Osteocyte (in vitro differentiated cells): ENCODE measurements at regions not wholly inside any gene's neighbourhood (a gene's known extent, or its start where the extent isn't known, plus 50 kb on each side); places are given as distances from the start of the nearest gene placed in this dataset.

Source experiments
- DNase-seq: peaks from one replicate; pipeline ENCODE4 v3.0.0; 2021; ENCODE audit warnings: mixed read lengths; ENCODE audit not compliant: unreplicated experiment; ENCODE audit errors: extremely low spot score
- H3K27ac Mint-ChIP-seq: one replicate; pipeline ENCODE4 v1.8.0; 2021; ENCODE audit warnings: mild to moderate bottlenecking, mixed read lengths; ENCODE audit not compliant: unreplicated experiment
- H3K27me3 Mint-ChIP-seq: one replicate; pipeline ENCODE4 v1.8.0; 2021; ENCODE audit warnings: mixed read lengths; ENCODE audit not compliant: unreplicated experiment
- H3K36me3 Mint-ChIP-seq: one replicate; pipeline ENCODE4 v1.8.0; 2021; ENCODE audit warnings: mixed read lengths; ENCODE audit not compliant: unreplicated experiment
- H3K4me1 Mint-ChIP-seq: one replicate; pipeline ENCODE4 v1.8.0; 2021; ENCODE audit warnings: mixed read lengths; ENCODE audit not compliant: unreplicated experiment
- H3K4me3 Mint-ChIP-seq: one replicate; pipeline ENCODE4 v1.8.0; 2021; ENCODE audit warnings: mild to moderate bottlenecking, moderate library complexity, mixed read lengths; ENCODE audit not compliant: unreplicated experiment
- H3K9me3 Mint-ChIP-seq: one replicate; pipeline ENCODE4 v1.8.0; 2021; ENCODE audit warnings: mixed read lengths; ENCODE audit not compliant: unreplicated experiment
- CTCF ChIP-seq: fragments of 200-600 bp; sonication (generic); IDR thresholded peaks from 2 replicates; pipeline ENCODE4 v1.5.0; 2021; ENCODE audit warnings: antibody characterized with exemption, mild to moderate bottlenecking, moderate library complexity

- no peak overlapping the region for H3K27ac Mint-ChIP-seq
- no peaks in the 10 kb centered on the region for H3K36me3 Mint-ChIP-seq
- H3K27me3 Mint-ChIP-seq, result no peaks in the 10 kb centered on the region
- no peaks in the 10 kb centered on the region for H3K4me1 Mint-ChIP-seq
- H3K4me3 Mint-ChIP-seq, result no peak overlapping the region
- TF ChIP-seq CTCF, result no peak
- H3K9me3 Mint-ChIP-seq, result peaks cover 6% of the 10 kb centered on the region
- DNase-seq, result no peak
These were observed 2298.5 kb downstream of the MRPL39 start for GRCh38 chr21:23308741-23309140.

GRCh38 chr21:23307065-23307464 is 2300.2 kb downstream of the MRPL39 start:
- Mint-ChIP-seq H3K4me1 (no peaks in the 10 kb centered on the region), H3K9me3 (peaks cover 12% of the 10 kb centered on the region)

GRCh38 chr21:23292292-23292691 is 2294.1 kb downstream of the NCAM2 start:
- peaks cover 31% of the 10 kb centered on the region for H3K9me3 Mint-ChIP-seq
- H3K4me1 Mint-ChIP-seq, result no peaks in the 10 kb centered on the region
- DNase-seq, result no peak
- H3K4me3 Mint-ChIP-seq, result no peak overlapping the region
- no peaks in the 10 kb centered on the region for H3K27me3 Mint-ChIP-seq
- no peak overlapping the region for H3K27ac Mint-ChIP-seq
- no peak for TF ChIP-seq CTCF
- no peaks in the 10 kb centered on the region for H3K36me3 Mint-ChIP-seq

More at GRCh38 chr21:23307065-23307464, 2300.2 kb downstream of the MRPL39 start:
- no peak for DNase-seq
- Mint-ChIP-seq H3K4me3 (no peak overlapping the region), H3K36me3 (no peaks in the 10 kb centered on the region), H3K27ac (no peak overlapping the region), H3K27me3 (no peaks in the 10 kb centered on the region)
- TF ChIP-seq CTCF, result no peak

- H3K9me3 Mint-ChIP-seq, result peaks cover under 1% of the 10 kb centered on the region
- no peaks in the 10 kb centered on the region for H3K36me3 Mint-ChIP-seq
- H3K4me3 Mint-ChIP-seq, result no peak overlapping the region
- no peak overlapping the region for H3K27ac Mint-ChIP-seq
- H3K27me3 Mint-ChIP-seq, result no peaks in the 10 kb centered on the region
- no peak for DNase-seq
- no peak for TF ChIP-seq CTCF
- H3K4me1 Mint-ChIP-seq, result no peaks in the 10 kb centered on the region
These were observed 2283.7 kb downstream of the NCAM2 start for GRCh38 chr21:23281917-23282316.

GRCh38 chr21:23249760-23250159 is 2251.6 kb downstream of the NCAM2 start:
- H3K36me3 Mint-ChIP-seq, result no peaks in the 10 kb centered on the region
- no peak for TF ChIP-seq CTCF
- H3K27ac Mint-ChIP-seq, result no peak overlapping the region
- H3K27me3 Mint-ChIP-seq, result no peaks in the 10 kb centered on the region
- H3K4me3 Mint-ChIP-seq, result no peak overlapping the region
- no peaks in the 10 kb centered on the region for H3K9me3 Mint-ChIP-seq
- H3K4me1 Mint-ChIP-seq, result peaks cover 7% of the 10 kb centered on the region
- DNase-seq, result no peak
